GM06990 (cell line): ENCODE measurements at regions not wholly inside any gene's neighbourhood (a gene's known extent, or its start where the extent isn't known, plus 50 kb on each side); places are given as distances from the start of the nearest gene placed in this dataset.
"Not testable (repeated sequence)": the region's sequence is repeated elsewhere in the genome, so short reads cannot be mapped to it uniquely, and the experiment has no call there.

Experiments
- DNase-seq: peaks from one replicate; pipeline ENCODE4 v3.0.0-alpha.2; 2011; ENCODE audit not compliant: insufficient read length; ENCODE audit errors: extremely low read depth
- H3K27me3 ChIP-seq: replicated peaks from 2 replicates; pipeline ENCODE4 v1.6.0; 2011; ENCODE audit warnings: low read length; ENCODE audit not compliant: control insufficient read depth, insufficient read depth
- H3K36me3 ChIP-seq: 2 replicates; pipeline ENCODE4 v1.5.1; 2011; ENCODE audit warnings: low read length; ENCODE audit not compliant: control insufficient read depth, insufficient read depth
- H3K4me3 ChIP-seq: replicated peaks from 2 replicates; pipeline ENCODE4 v1.5.1; 2011; ENCODE audit warnings: low read depth, mild to moderate bottlenecking, control low read depth, low read length
- TF ChIP-seq, protein P1 (sequence below): IDR thresholded peaks from 2 replicates; pipeline ENCODE4 v1.5.1; 2011; ENCODE audit warnings: low read length, control low read depth, mild to moderate bottlenecking, inconsistent platforms; ENCODE audit not compliant: insufficient read depth, poor library complexity, severe bottlenecking

DNA sequence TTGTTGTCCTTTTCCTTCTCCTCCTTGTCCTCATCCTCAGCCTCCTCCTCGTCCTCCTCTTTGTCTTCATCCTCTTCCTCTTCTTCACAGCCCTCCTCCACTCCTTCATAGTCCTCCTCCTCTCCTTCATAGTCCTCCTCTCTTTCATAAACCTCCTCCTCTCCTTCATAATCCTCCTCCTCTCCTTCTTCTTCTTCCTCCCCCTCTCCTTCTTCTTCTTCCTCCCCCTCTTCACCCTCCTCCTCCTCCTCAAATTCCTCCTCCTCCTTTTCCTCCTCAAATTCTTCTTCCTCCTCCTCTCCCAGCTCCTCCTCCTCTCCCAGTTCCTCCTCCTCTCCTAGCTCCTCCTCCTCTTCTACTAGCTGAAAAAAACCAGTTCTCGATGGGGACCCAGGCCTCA, 143.8 kb upstream of the RADX start:
- Histone ChIP-seq H3K27me3 (no peaks in the 10 kb centered on the region), H3K4me3 (no peak overlapping the region), H3K36me3 (no peaks in the 10 kb centered on the region)
- DNase-seq, result no peak
- TF ChIP-seq, protein P1, sequence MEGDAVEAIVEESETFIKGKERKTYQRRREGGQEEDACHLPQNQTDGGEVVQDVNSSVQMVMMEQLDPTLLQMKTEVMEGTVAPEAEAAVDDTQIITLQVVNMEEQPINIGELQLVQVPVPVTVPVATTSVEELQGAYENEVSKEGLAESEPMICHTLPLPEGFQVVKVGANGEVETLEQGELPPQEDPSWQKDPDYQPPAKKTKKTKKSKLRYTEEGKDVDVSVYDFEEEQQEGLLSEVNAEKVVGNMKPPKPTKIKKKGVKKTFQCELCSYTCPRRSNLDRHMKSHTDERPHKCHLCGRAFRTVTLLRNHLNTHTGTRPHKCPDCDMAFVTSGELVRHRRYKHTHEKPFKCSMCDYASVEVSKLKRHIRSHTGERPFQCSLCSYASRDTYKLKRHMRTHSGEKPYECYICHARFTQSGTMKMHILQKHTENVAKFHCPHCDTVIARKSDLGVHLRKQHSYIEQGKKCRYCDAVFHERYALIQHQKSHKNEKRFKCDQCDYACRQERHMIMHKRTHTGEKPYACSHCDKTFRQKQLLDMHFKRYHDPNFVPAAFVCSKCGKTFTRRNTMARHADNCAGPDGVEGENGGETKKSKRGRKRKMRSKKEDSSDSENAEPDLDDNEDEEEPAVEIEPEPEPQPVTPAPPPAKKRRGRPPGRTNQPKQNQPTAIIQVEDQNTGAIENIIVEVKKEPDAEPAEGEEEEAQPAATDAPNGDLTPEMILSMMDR, result no peak

DNA sequence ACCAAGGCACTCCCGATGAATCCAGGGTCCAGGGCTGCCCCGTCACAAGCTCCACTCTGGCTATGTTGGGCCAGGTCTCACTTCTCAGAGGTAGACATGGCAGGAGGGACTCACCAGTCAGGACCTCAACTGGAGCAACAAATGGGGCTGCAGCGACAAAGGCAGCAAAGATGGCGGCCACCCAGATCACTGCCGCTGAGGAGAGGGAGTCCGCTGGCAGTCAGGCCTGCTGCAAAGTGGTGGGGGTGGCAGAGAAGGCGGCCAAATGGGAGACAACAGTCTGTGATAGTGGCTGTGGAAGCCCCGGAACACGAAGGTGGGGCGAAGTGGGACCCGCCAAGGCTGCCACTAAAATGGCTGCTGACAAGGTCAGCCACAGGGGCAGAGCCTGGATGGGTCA, 143.3 kb upstream of the RADX start:
- no peak overlapping the region for H3K4me3 ChIP-seq
- H3K36me3 ChIP-seq, result no peaks in the 10 kb centered on the region
- DNase-seq, result no peak
- no peaks in the 10 kb centered on the region for H3K27me3 ChIP-seq
- TF ChIP-seq, protein P1, result no peak

DNA sequence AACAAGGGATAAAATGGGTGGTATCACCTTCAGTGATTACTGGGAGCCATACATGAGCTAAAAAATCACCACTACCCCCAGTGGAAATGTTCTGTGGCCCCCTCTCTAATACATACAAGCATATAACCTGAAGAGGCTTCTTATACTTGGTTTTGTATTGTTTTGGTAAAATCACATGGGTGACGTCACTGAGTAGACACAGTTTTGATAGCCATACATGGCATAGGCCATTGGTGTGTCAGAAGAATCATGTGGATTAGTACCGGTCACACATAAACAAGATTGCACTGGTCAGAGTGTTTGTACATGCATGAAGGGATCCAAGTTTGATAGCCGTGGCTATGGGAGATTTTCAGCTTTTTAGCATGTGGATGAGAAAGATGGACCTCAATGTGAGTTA, 131.9 kb upstream of the RADX start:
- DNase-seq, result no peak
- H3K36me3 ChIP-seq, result no peaks in the 10 kb centered on the region
- H3K27me3 ChIP-seq, result no peaks in the 10 kb centered on the region
- TF ChIP-seq, protein P1, result no peak
- no peak overlapping the region for H3K4me3 ChIP-seq

DNA sequence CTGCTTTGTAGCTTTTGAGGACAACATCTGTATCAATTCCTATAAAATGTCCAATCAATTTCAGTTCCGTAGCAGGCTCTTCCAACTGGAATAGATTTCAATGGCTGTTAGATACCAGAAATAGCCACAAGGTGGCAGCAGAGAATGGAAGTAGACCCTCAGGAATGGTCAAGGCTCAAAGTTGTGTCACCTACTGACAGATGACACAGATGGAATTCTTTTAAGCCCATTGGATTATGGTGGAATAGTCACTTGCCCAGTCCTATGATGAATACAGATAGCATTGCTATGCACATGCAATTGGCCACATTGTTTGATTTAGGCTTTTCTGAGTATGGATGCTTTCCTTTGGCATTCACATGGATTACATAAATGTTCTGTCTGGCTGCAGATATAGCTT, 130.4 kb upstream of the RADX start:
- H3K27me3 ChIP-seq, result no peaks in the 10 kb centered on the region
- no peaks in the 10 kb centered on the region for H3K36me3 ChIP-seq
- TF ChIP-seq, protein P1, result peak; percentile 62
- no peak for DNase-seq
- H3K4me3 ChIP-seq, result no peak overlapping the region

DNA sequence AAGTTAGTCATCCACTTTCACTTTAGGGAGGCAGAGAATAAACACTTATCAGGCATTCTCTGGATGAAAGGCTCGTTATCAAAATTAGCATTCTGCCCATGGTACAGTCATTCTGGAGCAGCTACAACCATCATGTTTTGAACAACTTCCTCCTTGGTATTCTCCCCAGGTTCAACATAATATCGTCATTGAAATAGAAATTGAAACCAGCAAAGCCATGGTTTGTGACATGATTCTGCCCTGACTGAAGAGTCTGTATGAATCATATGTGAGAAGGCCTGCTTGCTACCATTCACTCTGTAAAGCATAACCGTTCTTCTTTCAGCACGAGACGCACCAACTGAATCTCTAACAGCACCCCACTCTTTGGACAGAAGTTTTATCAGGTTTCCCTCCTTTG, 127.5 kb upstream of the RADX start:
- no peaks in the 10 kb centered on the region for H3K36me3 ChIP-seq
- TF ChIP-seq, protein P1, result no peak
- peak overlapping the region; percentile 29 for H3K4me3 ChIP-seq
- no peaks in the 10 kb centered on the region for H3K27me3 ChIP-seq
- peak; percentile 33 for DNase-seq

DNA sequence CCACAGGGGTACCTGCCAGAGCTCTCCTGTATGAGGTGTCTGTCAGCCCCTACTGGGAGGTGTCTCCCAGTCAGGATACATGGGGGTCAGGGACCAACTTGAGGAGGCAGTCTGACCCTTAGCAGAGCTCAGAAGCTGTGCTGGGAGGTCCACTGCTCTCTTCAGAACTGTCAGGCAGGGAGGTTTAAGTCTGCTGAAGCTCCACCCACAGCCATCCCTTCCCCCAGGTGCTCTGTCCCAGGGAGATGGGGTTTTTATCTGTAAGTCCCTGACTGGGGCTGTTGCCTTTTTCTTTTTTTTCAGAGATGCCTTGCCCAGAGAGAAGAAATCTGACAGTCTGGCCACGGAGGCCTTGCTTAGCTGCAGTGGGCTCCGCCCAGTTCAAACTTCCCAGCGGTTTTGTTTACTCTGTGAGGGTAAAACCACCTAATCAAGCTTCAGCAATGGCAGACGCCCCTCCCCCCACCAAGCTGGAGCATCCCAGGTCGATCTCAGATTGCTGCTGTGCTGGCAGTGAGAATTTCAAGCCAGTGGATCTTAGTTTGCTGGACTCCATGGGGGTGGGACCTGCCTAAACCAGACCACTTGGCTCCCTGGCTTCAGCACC, 118.5 kb upstream of the RADX start:
- H3K27me3 ChIP-seq, H3K4me3 ChIP-seq, H3K36me3 ChIP-seq, DNase-seq: not testable (repeated sequence)
